ENCODE measurements at regions not wholly inside any gene's neighbourhood (a gene's known extent, or its start where the extent isn't known, plus 50 kb on each side); places are given as distances from the start of the nearest gene placed in this dataset.

GRCh38 chr6:92589996-92590395 is 829.4 kb downstream of the EPHA7 start:
- DNase-seq = no peak

- no peak for DNase-seq
Observed at GRCh38 chr6:92588148-92588547, 831.2 kb downstream of the EPHA7 start.

- no peak for DNase-seq
Observed at GRCh38 chr6:92587525-92587924, 831.8 kb downstream of the EPHA7 start.

- DNase-seq = no peak
Observed at GRCh38 chr6:92586236-92586977, 833.0 kb downstream of the EPHA7 start.

- no peak for DNase-seq
Observed at GRCh38 chr6:92582211-92582610, 837.1 kb downstream of the EPHA7 start.

GRCh38 chr6:92577077-92577719 is 842.2 kb downstream of the EPHA7 start:
- no peak for DNase-seq

- no peak for DNase-seq
Observed at GRCh38 chr6:92568541-92568940, 850.8 kb downstream of the EPHA7 start.

- DNase-seq = no peak
Observed at GRCh38 chr6:92566632-92567031, 852.7 kb downstream of the EPHA7 start.

- DNase-seq = no peak
Observed at GRCh38 chr6:92564376-92564775, 855.0 kb downstream of the EPHA7 start.

GRCh38 chr6:92559611-92560010 is 859.7 kb downstream of the EPHA7 start:
- no peak for DNase-seq

GRCh38 chr6:92559003-92559402 is 860.4 kb downstream of the EPHA7 start:
- peak; percentile 3 for DNase-seq

- DNase-seq = no peak
Observed at GRCh38 chr6:92550501-92550900, 868.9 kb downstream of the EPHA7 start.

GRCh38 chr6:92545861-92546260 is 873.5 kb downstream of the EPHA7 start:
- DNase-seq = no peak

GRCh38 chr6:92541448-92542060 is 877.8 kb downstream of the EPHA7 start:
- DNase-seq = no peak

GRCh38 chr6:92538926-92539325 is 880.4 kb downstream of the EPHA7 start:
- no peak for DNase-seq

- DNase-seq = no peak
Observed at GRCh38 chr6:92538275-92538674, 881.1 kb downstream of the EPHA7 start.

- no peak for DNase-seq
Observed at GRCh38 chr6:92534109-92534508, 885.2 kb downstream of the EPHA7 start.

- no peak for DNase-seq
Observed at GRCh38 chr6:92522589-92522988, 896.8 kb downstream of the EPHA7 start.

- no peak for DNase-seq
Observed at GRCh38 chr6:92521553-92521952, 897.8 kb downstream of the EPHA7 start.

GRCh38 chr6:92510137-92510536 is 909.2 kb downstream of the EPHA7 start:
- no peak for DNase-seq

- DNase-seq = no peak
Observed at GRCh38 chr6:92507552-92507951, 911.8 kb downstream of the EPHA7 start.

GRCh38 chr6:92504509-92504908 is 914.9 kb downstream of the EPHA7 start:
- no peak for DNase-seq

GRCh38 chr6:92497281-92497680 is 922.1 kb downstream of the EPHA7 start:
- DNase-seq = no peak

- DNase-seq = no peak
Observed at GRCh38 chr6:92496527-92496926, 922.8 kb downstream of the EPHA7 start.
